NT2/D1 (cell line): ENCODE measurements at regions not wholly inside any gene's neighbourhood (a gene's known extent, or its start where the extent isn't known, plus 50 kb on each side); places are given as distances from the start of the nearest gene placed in this dataset.

Experiments used
- SUZ12 ChIP-seq: IDR thresholded peaks from 2 replicates; pipeline ENCODE4 v1.6.1; 2011; ENCODE audit not compliant: insufficient read length, insufficient read depth; ENCODE audit errors: extremely low read depth
- YY1 ChIP-seq: IDR thresholded peaks from 2 replicates; pipeline ENCODE4 v1.6.1; 2011; ENCODE audit not compliant: insufficient read length, insufficient read depth
- ZNF274 ChIP-seq: IDR thresholded peaks from 2 replicates; pipeline ENCODE4 v1.6.1; 2011; ENCODE audit warnings: mild to moderate bottlenecking, low read depth, low read length

GRCh38 chr15:77714023-77714422 lies 81.3 kb upstream of the LINGO1 start:
- TF ChIP-seq YY1: no peak
- TF ChIP-seq ZNF274: no peak
- TF ChIP-seq SUZ12: no peak
